SW 1271 (cell line): ENCODE measurements at regions not wholly inside any gene's neighbourhood (a gene's known extent, or its start where the extent isn't known, plus 50 kb on each side); places are given as distances from the start of the nearest gene placed in this dataset.

ENCODE experiments used
- DNase-seq, 2 experiments: peaks; one replicate each; lab custom pipeline; 2025; lab: John Stamatoyannopoulos, UW

GRCh38 chr4:27184508-27185155, 324.0 kb downstream of the STIM2 start:
- no peak for DNase-seq

DNA sequence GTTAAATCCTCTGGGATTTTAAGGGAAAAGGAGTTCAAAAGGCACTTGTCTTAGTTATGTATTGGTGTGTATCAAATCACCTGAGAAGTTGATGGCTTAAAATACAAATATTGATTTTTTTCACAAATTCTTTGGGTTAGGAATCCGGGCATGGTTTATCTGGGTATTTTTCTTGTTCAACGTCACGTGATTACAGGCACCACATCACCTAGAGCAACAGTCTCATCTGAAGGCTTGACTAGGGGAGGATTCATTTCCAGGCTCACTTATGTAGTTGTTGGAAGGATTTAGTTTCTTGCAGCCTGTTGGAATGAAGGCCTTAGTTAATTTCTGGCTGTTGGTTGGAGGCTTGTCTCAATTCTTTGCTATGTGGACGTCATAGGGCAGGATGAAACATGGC, 326.1 kb downstream of the STIM2 start:
- DNase-seq: no peak

GRCh38 chr4:27187786-27188185, 327.1 kb downstream of the STIM2 start:
- DNase-seq: no peak

DNA sequence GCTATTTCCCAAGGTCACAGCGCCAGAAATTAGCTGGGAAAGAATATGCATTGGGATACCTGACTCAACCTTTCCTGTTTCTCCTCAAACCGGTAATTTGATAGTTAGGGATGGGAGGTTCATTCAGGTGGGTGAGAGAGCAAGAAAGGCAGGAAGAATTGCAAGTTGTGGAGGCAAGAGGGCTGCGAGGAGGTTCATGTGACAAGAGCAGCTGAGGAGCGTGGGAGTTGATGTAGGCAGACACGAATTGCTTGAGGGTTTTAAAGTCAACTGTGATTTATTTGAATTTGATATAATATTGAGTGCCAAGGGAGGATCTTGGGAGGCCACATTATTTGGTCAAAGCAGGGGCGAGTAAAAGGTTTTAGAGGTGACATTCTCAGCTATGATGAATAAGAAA, 329.0 kb downstream of the STIM2 start:
- no peak for DNase-seq

GRCh38 chr4:27191592-27191991, 331.0 kb downstream of the STIM2 start:
- no peak for DNase-seq

DNA sequence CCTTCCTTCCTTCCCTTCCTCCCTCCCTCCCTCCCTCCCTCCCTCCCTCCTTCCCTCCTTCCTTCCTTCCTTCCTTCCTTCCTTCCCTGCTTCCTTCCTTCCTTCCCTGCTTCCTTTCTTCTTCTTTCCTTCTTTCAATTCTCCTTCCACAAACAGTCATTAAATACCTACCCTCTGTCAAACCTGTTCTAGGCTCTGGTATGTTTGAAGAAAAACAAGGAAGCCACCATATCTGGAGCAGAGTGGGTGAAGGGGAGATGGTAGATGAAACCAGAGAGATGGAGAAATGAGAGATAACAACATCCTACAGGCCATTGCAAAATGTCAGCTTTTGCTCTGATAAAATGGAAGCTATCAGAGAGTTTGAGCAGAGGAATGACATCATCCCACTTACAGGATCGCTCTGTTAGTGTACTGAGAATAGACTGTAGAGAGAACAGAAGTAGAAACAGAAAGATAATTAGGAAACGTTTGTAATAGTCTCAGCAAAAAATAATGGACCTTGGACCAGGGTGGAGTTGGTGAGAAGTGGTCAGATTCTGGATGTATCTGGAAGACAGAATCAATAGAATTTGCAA, 334.0 kb downstream of the STIM2 start:
- DNase-seq: no peak

DNA sequence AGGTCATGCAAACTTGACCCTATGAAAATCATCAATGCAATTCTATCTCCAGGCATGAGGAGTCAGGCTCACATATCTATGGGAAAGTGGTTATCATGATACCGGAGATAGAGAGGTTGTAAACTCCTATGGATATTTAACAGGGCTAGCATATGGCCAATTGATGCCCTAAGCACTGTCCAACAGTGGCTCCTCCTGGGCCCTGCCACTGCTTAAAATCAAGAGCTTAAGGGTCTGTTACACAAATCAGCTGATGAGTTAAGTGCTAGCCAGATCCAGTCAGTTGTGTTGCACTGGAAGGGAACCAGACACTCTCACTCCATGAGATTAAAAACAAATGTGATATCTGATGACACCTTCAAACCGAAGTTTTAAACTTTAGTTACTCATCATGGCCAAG, 337.6 kb downstream of the STIM2 start:
- no peak for DNase-seq

DNA sequence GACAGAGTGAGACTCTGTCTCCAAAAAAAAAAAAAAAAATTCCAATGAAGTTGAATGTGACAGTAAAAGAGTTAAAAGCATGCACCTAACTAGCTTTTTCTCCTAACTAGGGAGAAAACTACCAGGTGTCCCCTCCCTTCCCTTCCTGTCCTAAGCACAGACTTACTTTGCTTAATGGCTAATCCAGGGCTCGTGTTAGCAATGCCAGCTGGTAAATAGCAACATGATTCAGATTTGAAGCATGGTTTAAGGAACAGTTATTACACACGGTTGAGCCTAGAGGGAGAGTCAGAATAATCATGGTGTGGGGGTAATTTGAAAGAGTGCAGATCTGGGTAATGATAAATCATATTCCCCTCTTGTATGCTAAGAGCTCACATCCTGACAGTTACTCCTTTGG, 338.3 kb downstream of the STIM2 start:
- no peak for DNase-seq

DNA sequence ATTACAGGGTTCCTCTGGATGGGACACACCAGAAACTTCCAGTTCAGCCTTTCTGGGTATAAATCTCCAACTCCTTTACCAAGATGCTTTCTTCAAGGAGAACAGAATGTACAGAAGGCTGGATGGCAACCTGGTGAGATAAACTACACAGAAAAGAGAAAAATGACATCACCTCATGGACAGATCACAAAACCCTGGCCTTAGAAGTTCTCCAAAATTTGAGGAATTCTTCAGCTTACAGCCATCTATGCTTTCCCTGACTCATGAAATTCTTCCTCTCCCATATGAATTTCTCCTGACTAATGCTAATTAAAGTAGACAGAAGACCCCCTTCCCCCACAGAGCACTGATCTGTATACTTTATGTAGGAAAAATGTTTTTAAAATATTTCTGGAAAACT, 345.4 kb downstream of the STIM2 start:
- DNase-seq: no peak

DNA sequence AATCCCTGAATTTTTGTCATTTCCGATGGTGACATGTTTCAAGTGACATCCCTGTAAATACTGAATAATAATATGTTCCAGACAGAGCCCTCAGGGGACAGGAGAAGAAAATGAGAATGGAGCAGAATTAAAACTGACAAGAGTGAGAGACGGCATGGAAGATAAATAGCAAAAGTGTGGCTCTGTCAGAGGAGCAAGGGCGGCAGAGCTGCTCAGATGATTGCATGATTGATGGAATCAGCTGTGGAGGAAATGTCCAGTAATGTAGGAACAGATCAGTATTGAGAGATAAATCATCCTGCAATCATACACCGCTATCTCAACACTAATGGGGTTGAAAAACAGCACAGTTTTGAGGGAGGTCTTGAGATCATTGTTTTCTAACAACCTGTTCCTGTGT, 350.3 kb downstream of the STIM2 start:
- DNase-seq: no peak

DNA sequence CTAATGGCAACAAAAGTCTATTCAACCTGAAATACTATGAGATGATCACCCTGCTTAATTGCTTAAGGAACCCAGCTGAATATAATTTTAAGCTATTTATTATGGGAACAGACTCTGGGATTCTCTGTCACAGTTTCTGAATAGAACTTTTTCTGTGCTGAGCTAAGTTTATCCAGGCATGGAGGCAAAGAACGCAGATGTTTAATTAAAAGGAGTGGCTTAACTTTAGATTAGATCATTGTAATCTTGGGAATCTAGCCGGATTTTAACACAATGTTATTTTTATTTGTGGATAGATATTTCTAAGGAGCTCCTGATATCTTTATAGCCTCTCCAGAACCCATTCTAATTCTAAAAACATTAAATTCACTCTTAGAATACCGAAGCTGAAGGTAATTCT, 353.4 kb downstream of the STIM2 start:
- no peak for DNase-seq

DNA sequence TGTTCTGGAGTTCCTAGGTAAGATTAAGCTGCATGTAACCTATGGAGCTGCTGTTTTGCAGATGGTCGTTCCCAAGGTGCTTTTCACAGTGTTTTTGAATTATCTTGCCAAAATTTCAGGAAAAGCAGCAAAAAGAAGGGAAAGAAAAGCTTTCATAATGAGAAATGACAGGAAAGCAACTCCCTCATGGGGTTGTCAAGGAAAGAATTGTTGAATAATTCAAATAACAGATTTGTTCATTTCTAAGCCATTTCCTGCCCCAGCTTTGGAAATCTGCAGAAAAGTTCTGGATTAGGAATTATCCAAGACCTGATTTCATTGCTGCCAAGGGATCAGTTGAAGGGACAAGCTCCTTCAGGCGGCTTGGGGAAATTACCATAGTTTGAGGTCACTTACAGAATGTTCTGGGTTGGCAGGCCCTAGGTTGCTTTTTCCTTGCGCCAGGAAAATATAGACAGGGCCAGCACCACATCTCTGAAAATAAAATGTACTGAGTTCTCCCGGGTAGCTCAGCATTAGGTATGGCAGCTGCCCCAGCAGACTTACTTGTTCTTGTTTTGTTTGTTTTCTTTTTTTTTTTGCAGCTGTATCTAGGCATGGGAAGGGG, 354.7 kb downstream of the STIM2 start:
- no peak for DNase-seq

- no peak for DNase-seq
Observed at GRCh38 chr4:27217261-27217769, 356.7 kb downstream of the STIM2 start.

- DNase-seq: no peak
Observed at GRCh38 chr4:27218013-27218412, 357.4 kb downstream of the STIM2 start.

DNA sequence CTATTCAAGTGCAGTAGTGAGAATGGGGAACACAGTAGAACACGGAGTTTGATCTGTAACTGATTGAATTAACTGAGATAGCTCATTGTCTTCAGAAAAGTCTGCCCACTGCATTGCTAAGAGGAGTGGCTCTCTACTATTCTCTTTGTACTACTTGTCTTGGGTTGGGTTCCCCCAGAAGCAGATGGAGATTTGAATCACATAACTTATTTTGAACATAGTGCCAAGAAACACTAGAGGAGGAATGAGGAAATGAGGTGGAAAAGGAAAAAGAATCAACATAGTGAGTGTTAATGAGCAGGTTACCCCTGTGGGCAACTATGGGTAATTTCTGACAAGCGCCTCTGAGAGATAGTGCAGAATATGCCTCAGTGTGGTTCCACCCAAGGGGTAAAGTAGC, 362.7 kb downstream of the STIM2 start:
- no peak for DNase-seq

- DNase-seq: no peak
Observed at GRCh38 chr4:27233531-27233930, 372.9 kb downstream of the STIM2 start.

- DNase-seq: no peak
Observed at GRCh38 chr4:27234306-27234899, 373.8 kb downstream of the STIM2 start.

- no peak for DNase-seq
Observed at GRCh38 chr4:27239641-27240040, 379.0 kb downstream of the STIM2 start.

DNA sequence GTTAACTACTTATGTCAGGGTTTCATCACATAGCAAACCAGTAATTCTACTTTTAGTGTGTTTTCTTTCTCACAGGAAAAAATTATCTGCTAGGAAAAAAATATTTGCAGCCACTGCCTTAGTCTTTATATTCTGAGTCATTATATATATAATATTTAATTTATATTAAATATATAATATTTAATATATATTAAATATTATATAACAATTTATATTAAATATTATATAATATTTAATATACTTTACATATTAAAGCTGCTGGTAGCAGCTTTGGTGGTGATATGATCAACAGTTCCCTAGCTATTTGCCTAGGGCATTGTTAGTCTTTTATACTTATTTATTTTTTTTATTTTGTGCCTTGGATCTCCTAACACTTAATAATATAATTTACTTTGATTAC, 381.6 kb downstream of the STIM2 start:
- no peak for DNase-seq

GRCh38 chr4:27245216-27245615, 384.6 kb downstream of the STIM2 start:
- no peak for DNase-seq

- no peak for DNase-seq
Observed at GRCh38 chr4:27248829-27249228, 388.2 kb downstream of the STIM2 start.

GRCh38 chr4:27251771-27252170, 391.1 kb downstream of the STIM2 start:
- no peak for DNase-seq

GRCh38 chr4:27267339-27267969, 406.8 kb downstream of the STIM2 start:
- DNase-seq: no peak
